EL (cell line): ENCODE measurements at regions not wholly inside any gene's neighbourhood (a gene's known extent, or its start where the extent isn't known, plus 50 kb on each side); places are given as distances from the start of the nearest gene placed in this dataset.
A peak's percentile ranks its signal among the peaks of the same experiment; 100 is the strongest.
"Not testable (repeated sequence)": the region's sequence is repeated elsewhere in the genome, so short reads cannot be mapped to it uniquely, and the experiment has no call there.

ENCODE experiments used
- DNase-seq: peaks from one replicate; pipeline ENCODE4 v3.0.0-alpha.2; 2016

GRCh38 chr5:104347119-104347708 lies 784.6 kb upstream of the NUDT12 start:
- DNase-seq: no peak

DNA sequence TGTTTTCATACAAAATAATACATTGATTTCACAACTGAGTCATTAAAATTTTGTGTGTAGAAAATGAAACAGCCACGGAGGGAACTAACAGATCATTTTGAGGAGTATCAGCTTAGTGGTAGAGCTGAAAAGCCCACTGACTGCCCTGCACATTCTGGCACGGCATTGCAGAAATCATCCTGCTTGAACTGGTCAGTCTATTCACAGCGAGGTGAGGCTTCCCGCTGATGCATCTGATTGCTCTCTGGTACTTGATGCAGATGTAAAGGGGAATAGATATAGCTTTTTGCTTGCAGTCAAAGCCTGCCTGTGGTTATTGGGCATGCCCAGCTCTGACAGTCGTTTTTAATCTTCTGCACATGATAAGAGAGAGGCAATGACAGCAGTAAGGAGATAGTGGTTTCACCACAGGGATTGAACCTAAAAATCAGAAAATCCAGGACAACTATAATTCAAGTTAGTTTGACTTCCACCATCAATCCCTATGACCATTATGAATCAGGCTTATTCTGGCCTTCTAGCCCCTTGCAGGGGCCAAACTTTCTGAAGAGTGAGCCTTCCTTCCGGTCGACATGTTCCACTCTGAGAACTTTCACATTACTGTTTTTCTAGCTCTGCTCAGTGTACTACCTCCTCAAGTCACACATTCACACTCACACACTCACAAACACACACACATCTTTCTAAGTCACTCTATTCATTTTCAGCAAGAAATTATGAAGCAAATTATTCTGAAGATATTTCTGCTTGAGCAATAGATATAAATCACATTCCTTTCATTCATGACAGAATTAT lies 782.8 kb upstream of the NUDT12 start:
- DNase-seq: no peak

GRCh38 chr5:104344809-104345208 lies 782.2 kb upstream of the NUDT12 start:
- DNase-seq: no peak

DNA sequence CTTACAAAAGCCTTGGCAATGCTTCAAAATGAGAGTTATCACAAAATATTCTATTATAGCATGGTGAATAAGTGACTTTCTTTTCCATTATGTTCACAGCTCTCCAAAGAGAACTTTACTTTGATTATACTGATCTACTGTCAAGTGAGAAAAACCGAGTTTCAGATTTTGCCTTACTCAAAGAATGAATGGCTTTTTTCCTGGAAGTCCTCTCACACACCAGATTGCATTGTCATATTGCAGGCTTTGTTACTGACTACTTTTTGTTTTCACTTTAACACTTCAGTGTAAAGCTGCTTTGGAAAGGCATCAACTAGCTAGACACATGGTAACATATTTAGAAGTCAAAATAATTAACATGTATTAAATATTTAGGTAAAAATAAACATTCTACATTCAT lies 765.2 kb upstream of the NUDT12 start:
- no peak for DNase-seq

DNA sequence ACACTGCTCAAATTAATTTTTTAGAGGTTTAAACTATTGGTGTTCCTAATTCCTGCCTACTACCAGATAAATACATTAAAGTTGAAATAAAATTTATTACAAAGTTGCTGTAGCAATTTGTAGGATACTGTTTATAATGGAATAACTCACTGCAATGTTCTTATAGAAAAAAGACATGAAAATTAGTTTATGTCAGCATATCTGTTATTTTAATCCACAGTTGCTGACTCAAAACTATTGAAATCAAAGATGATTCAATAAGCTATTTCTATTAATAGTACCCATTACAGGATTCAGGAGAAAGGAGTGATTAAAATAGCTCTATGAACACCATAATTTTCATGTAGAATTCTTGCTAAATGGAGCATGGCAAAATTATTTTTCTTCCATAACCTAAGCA lies 764.4 kb upstream of the NUDT12 start:
- DNase-seq: no peak

DNA sequence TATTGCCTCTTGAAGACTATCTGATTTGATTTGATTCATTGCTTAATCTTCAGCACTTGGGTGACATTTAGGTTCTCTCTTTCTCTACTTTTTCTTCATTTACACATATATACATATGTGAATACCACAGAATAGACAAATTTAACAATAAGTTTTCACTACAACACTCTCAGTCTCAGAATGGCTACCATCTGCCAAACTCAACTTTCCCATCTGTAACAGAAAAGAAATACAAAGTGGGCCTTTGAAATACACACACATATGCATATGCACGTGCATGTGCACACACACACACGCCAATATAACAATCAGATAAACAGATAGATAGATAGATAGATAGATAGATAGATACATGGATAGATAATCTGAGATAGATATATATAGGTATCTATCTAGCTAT lies 762.8 kb upstream of the NUDT12 start:
- DNase-seq: no peak

- DNase-seq: not testable (repeated sequence)
Measured at GRCh38 chr5:104316676-104317075, 754.1 kb upstream of the NUDT12 start.

- no peak for DNase-seq
Measured at GRCh38 chr5:104312481-104312880, 749.9 kb upstream of the NUDT12 start.

GRCh38 chr5:104305602-104306001 lies 743.0 kb upstream of the NUDT12 start:
- no peak for DNase-seq

DNA sequence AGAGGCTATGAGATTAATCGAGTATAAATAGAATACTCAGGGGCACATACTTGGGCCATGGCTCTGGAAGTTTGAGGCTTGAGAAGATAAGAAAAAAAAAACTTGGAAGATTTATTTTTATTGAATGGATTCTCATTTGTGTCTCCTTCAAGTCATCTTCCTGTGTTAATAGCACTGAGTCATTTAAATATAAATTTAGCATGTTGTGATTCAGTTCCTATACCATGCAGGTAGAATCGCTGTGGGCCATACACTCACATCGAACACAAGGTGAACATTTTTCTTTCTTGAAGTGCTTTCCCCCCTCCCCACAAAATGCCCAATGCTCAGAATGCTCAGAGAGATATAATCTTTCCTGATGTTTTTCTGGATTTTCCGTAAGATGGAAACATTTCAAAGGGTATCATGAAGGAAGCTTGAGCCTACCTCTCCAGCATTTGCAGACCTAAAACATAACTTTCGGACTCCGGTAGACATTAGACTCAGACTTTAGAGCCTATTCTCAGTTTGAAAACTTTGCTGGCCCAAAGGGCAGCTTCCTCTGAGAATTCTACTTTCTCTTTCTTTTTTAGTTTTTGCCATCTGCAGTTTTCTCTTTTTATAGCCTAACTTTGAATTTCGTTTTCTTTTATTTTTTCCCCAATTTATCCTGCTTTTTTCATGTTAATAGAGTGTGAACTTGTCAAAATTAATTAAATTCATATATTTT lies 737.6 kb upstream of the NUDT12 start:
- DNase-seq: no peak

DNA sequence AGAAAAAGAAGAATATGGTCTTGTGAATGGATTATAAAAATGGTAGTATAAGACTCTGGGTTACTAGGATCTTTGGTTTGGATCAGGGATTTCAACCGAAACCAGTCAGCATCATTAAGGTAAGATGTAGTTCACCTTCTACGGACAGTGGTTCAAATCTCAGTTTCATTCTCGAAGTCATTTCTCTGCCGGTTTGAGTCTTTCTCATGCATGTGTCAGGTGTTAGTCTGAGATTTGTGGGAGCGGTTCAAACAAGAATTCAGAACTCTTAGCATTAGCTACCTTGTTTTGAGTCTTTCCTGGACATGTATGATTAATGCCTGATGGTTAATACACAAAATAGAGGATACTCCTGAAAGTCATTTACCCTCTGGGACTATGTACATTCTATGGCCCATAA lies 735.9 kb upstream of the NUDT12 start:
- DNase-seq: no peak

- peak; percentile 8 for DNase-seq
Measured at GRCh38 chr5:104297076-104297475, 734.5 kb upstream of the NUDT12 start.

- DNase-seq: no peak
Measured at GRCh38 chr5:104295991-104296390, 733.4 kb upstream of the NUDT12 start.

DNA sequence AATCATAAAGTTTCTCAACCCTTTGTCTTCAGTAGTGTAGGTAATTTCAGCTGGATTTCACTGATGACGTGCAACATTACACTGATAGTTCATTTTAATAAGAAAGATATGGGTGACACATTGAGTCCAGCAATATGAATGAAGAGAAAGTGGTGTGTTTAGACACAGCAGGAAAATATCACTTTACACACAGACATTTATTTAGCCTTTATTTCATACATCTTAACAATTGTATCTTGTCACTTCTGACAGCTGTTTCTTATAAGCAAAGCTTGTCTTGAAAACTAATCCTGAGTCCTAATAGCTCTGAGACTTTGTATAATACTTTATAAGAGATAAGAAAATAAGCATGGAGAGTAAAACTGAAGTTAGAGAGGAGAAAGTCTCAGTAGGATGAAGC lies 720.5 kb upstream of the NUDT12 start:
- DNase-seq: no peak

- DNase-seq: no peak
Measured at GRCh38 chr5:104273725-104274124, 711.1 kb upstream of the NUDT12 start.

DNA sequence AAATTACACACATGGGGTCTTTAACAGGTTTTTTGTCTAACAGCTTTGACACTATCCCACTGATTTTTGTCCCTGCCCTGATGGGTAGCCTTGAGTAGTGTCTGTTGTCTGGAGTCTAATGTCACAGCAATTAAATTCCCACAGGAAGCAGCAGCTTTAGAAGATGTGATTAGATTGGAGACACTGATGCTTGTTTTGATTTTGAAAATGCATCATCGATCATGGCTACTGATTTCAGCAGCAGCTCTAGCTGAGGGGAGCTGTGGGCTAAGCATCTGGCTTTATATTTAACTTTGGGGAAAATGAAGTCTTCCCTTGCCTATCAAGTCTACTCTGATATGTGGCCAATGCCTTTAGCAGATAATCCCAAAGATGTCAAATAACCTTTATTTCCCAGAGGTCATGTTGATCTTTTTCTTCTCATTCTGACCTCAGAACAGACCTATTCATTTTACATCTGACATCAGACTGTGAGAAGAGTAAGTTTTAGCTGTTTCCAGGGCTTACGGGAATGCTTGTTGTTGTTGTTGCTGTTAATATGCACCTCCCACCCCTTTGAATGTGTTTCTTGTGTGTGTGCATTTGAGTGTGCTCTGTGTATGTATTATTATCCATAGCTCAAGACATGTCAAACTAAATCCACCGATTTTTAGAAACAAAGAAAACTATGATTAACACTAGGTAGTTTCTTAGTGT lies 704.9 kb upstream of the NUDT12 start:
- no peak for DNase-seq

DNA sequence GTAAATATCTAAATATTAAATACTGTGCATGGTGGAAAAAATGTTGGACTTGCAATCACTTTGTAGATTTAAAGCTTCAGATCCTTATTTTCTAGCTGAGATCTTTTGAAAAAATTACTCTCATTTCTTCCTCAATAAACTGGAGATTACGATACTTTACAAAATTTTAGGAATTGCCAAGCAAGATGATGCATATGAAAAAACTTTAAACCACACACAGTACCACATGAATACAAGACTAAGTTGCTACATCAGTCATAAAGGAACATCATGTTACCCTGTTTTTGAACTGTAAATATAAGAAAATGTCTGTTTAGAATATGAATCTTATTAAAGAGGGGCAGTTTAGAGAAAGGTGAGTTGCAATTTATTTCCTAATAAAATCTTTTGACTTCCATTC lies 703.6 kb upstream of the NUDT12 start:
- DNase-seq: no peak

DNA sequence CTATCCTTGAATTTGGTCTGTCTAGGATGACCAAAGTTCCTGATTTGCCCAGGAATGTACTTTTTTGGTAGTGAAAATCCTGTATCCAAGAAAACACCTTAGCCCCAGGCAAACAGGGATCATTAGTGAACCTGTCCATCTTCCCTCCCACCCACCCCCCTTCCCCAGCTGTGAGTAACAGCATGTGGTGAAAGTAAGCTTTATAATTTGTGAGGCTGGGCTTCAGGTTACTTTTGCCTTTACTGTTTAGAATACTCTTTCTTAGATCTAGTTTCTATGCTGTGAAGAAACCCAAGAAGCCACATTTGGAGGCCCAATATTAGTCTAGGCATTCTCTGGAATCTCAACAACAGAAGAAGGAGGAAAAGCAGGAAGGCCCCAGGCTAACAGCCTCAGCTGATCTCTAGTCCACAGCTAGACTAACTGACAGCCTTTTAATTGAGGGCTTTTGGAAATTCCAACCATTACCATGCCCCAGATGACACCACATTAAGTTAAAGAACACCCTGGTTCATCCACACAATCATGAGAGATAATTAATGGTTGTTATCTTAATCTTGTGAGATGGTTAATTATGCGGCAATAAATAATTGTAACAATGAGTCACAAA lies 703.0 kb upstream of the NUDT12 start:
- no peak for DNase-seq

- no peak for DNase-seq
Measured at GRCh38 chr5:104247260-104247659, 684.7 kb upstream of the NUDT12 start.

GRCh38 chr5:104241046-104241445 lies 678.5 kb upstream of the NUDT12 start:
- no peak for DNase-seq

- DNase-seq: no peak
Measured at GRCh38 chr5:104237586-104237985, 675.0 kb upstream of the NUDT12 start.

GRCh38 chr5:104223885-104224773 lies 661.5 kb upstream of the NUDT12 start:
- no peak for DNase-seq
